Endothelial cell of umbilical vein (primary cell): ENCODE measurements at regions not wholly inside any gene's neighbourhood (a gene's known extent, or its start where the extent isn't known, plus 50 kb on each side); places are given as distances from the start of the nearest gene placed in this dataset.

Experiments
- BruUV-seq: library from RNA; stranded (reverse); fragments of 400-500 nt; replicated peaks from 2 replicates; lab custom pipeline; 2021; lab: Mats Ljungman, UMichigan
- CTCF ChIA-PET: fragments of 300-600, 350-600 bp; sonication (Branson Sonifier 250); formaldehyde crosslinking; loops from one replicate; lab custom pipeline; 2021; ENCODE audit warnings: antibody characterized with exemption, inconsistent platforms; lab: Charles Lee
- POLR2A ChIA-PET: fragments of 300-600, 350-600 bp; sonication (Branson Sonifier 250); formaldehyde crosslinking; loops from one replicate; lab custom pipeline; 2021; ENCODE audit warnings: antibody characterized with exemption, inconsistent platforms; lab: Charles Lee
- DNase-seq: peaks from one replicate; pipeline ENCODE4 v3.0.0-alpha.2; 2011; ENCODE audit warnings: low read depth, low spot score
- FAIRE-seq: peaks from 2 replicates; lab custom pipeline; 2011; peaks lifted over from hg19 to GRCh38; lab: Jason Lieb, UNC
- H2AFZ ChIP-seq: 2 replicates; pipeline ENCODE4 v1.6.0; 2012; ENCODE audit warnings: low read depth, low read length, control low read depth, inconsistent platforms
- H3K27ac ChIP-seq: 2 replicates; pipeline ENCODE4 v1.5.1; 2011; ENCODE audit warnings: low read depth, mild to moderate bottlenecking, control low read depth, low read length, moderate library complexity; ENCODE audit not compliant: insufficient read depth
- H3K27me3 ChIP-seq, 2 experiments: 2 replicates each; pipeline versions ENCODE4 v1.6.0 to v1.6.1; 2011; ENCODE audit warnings: low read length in 2 of 2, mixed read lengths in 1 of 2; ENCODE audit not compliant: control insufficient read depth in 2 of 2, insufficient read depth in 2 of 2
- H3K36me3 ChIP-seq, 2 experiments: 2 replicates in 1 of 2; 3 replicates in 1 of 2; pipeline ENCODE4 v1.5.1; 2011; ENCODE audit warnings: low read length in 2 of 2, mild to moderate bottlenecking in 1 of 2, moderate library complexity in 1 of 2; ENCODE audit not compliant: control insufficient read depth in 2 of 2, insufficient read depth in 2 of 2; ENCODE audit errors: extremely low read depth in 1 of 2
- H3K4me1 ChIP-seq: 3 replicates; pipeline ENCODE4 v1.5.1; 2011; ENCODE audit warnings: mild to moderate bottlenecking, low read length; ENCODE audit not compliant: control insufficient read depth, insufficient read depth; ENCODE audit errors: extremely low read depth
- H3K4me2 ChIP-seq: 2 replicates; pipeline ENCODE4 v1.6.1; 2011; ENCODE audit warnings: low read length, control low read depth, mixed read lengths; ENCODE audit not compliant: insufficient read depth
- H3K4me3 ChIP-seq, 3 experiments: fragments of 200-600 bp in 1 of 3; sonication (generic), shearing (Covaris generic) in 1 of 3; replicated peaks in 1 of 3; 2 replicates each; pipeline ENCODE4 v1.5.1; 2011 to 2016; ENCODE audit warnings: control low read depth in 3 of 3, low read length in 3 of 3, mild to moderate bottlenecking in 2 of 3, inconsistent platforms in 1 of 3, low read depth in 1 of 3, moderate library complexity in 1 of 3; ENCODE audit not compliant: insufficient read depth in 1 of 3
- H3K79me2 ChIP-seq: 2 replicates; pipeline ENCODE4 v1.6.0; 2012; ENCODE audit warnings: low read length, inconsistent platforms; ENCODE audit not compliant: control insufficient read depth, insufficient read depth
- H3K9ac ChIP-seq: replicated peaks from 2 replicates; pipeline ENCODE3; 2011; ENCODE audit warnings: low read length, control low read depth; ENCODE audit not compliant: insufficient read depth; ENCODE audit errors: extremely low read depth
- H3K9me1 ChIP-seq: replicated peaks from 3 replicates; pipeline ENCODE4 v1.6.0; 2011; ENCODE audit warnings: mild to moderate bottlenecking, low read length; ENCODE audit not compliant: control insufficient read depth, insufficient read depth; ENCODE audit errors: extremely low read depth
- H3K9me3 ChIP-seq: replicated peaks from 2 replicates; pipeline ENCODE4 v1.5.1; 2012; ENCODE audit warnings: low read length, inconsistent platforms; ENCODE audit not compliant: control insufficient read depth, insufficient read depth
- H4K20me1 ChIP-seq: replicated peaks from 2 replicates; pipeline ENCODE3; 2011; ENCODE audit warnings: mild to moderate bottlenecking, low read length; ENCODE audit not compliant: control insufficient read depth, insufficient read depth; ENCODE audit errors: extremely low read depth
- CTCF ChIP-seq, 2 donors: IDR thresholded peaks; 1 replicate in 1 of 2; 2 replicates in 1 of 2; pipeline ENCODE4 v1.5.1; 2011; ENCODE audit warnings: low read length in 2 of 2, mild to moderate bottlenecking in 2 of 2, moderate library complexity in 2 of 2, control low read depth in 1 of 2, inconsistent platforms in 1 of 2, low read depth in 1 of 2; ENCODE audit not compliant: insufficient read depth in 1 of 2; ENCODE audit errors: extremely low read depth in 1 of 2
- EZH2 ChIP-seq: IDR thresholded peaks from 2 replicates; pipeline ENCODE4 v1.6.1; 2012; ENCODE audit warnings: borderline replicate concordance, low read depth, mild to moderate bottlenecking, moderate library complexity, low read length, inconsistent platforms; ENCODE audit not compliant: severe bottlenecking
- FOS ChIP-seq: IDR thresholded peaks from 2 replicates; pipeline ENCODE4 v1.6.1; 2011; ENCODE audit warnings: mild to moderate bottlenecking, low read length, moderate library complexity, borderline replicate concordance; ENCODE audit not compliant: insufficient read depth
- GATA2 ChIP-seq: IDR thresholded peaks from 2 replicates; pipeline ENCODE4 v1.7.0; 2011; ENCODE audit warnings: low read depth, mild to moderate bottlenecking, moderate library complexity, mixed read lengths, low read length; ENCODE audit not compliant: insufficient read length, insufficient read depth
- JUN ChIP-seq: IDR thresholded peaks from 2 replicates; pipeline ENCODE4 v1.6.1; 2011; ENCODE audit warnings: borderline replicate concordance, low read depth; ENCODE audit not compliant: insufficient read length, insufficient read depth
- MAX ChIP-seq: IDR thresholded peaks from 2 replicates; pipeline ENCODE4 v1.6.1; 2011; ENCODE audit not compliant: insufficient read depth, insufficient read length
- POLR2A ChIP-seq: IDR thresholded peaks from 2 replicates; pipeline ENCODE4 v1.6.1; 2012; ENCODE audit warnings: low read depth, mild to moderate bottlenecking, control low read depth, low read length
- POLR2AphosphoS5 ChIP-seq: IDR thresholded peaks from 2 replicates; pipeline ENCODE4 v1.6.1; 2012; ENCODE audit warnings: low read depth, mild to moderate bottlenecking, control low read depth, low read length, moderate library complexity; ENCODE audit not compliant: insufficient read depth
- dilution Hi-C: fragments of 300-500 bp; cut with MboI; formaldehyde crosslinking; loops from one replicate; pipeline ENCODE4 v1.15.0; 2019; ENCODE audit warnings: low sequenced_read_pairs; ENCODE audit not compliant: extremely low pct_ligation_motif_present
- intact Hi-C: fragments of 100-400 bp; cut with micrococcal nuclease; formaldehyde crosslinking; loops from one replicate; pipeline ENCODE4 v1.10.0; 2022

- intact Hi-C loops (no loop called here), dilution Hi-C loops (no loop called here)
- no peak overlapping the region for H3K9ac ChIP-seq
- no TSS peak for BruUV-seq
- FAIRE-seq, result no peak
- TF ChIP-seq GATA2 (no peak), FOS (no peak), POLR2AphosphoS5 (no peak), POLR2A (no peak)
- no peaks in the 10 kb centered on the region for H3K9me1 ChIP-seq
- no peaks in the 10 kb centered on the region for H3K36me3 ChIP-seq
- no peak overlapping the region for H3K4me2 ChIP-seq
- no peaks in the 10 kb centered on the region for H3K79me2 ChIP-seq
- DNase-seq, result no peak
- H2AFZ ChIP-seq, result no peak overlapping the region
- POLR2A ChIA-PET, result no interaction called here
- no peak overlapping the region for H3K27ac ChIP-seq
- no peak overlapping the region for H3K4me3 ChIP-seq
- no peaks in the 10 kb centered on the region for H3K27me3 ChIP-seq
- CTCF ChIA-PET, result no interaction called here
- no peaks in the 10 kb centered on the region for H4K20me1 ChIP-seq
- no peaks in the 10 kb centered on the region for H3K9me3 ChIP-seq
- peaks cover 30% of the 10 kb centered on the region for H3K4me1 ChIP-seq
Measured at GRCh38 chr7:116390363-116390762, 109.2 kb upstream of the CAV2 start.

DNA sequence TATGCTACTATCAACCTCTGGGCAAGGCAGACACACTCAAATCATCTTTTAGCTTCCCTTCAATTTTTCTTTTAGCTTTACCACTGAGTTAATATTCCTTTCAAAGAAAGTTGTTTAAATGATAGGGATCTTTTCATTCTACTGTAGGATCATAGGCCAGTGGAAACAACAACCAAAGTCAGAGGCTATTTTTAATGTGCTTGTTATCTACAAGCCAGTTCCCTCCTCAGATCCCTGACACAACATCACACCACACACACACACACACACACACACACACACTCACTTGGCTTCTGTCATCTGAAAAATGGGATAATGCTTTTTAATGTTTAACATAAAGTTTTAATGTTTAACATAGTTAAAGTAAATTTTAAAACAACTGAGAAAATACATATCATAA lies 106.7 kb upstream of the CAV2 start:
- H3K79me2 ChIP-seq, result no peaks in the 10 kb centered on the region
- no peak for TF ChIP-seq EZH2
- no peak for TF ChIP-seq POLR2A
- no peak for TF ChIP-seq POLR2AphosphoS5
- no peak for TF ChIP-seq CTCF (IDR thresholded peaks at IDR 0.05; ENCODE audit: extremely low read depth in 1 of 2, insufficient read depth in 1 of 2, low read depth in 1 of 2, low read length in 2 of 2)
- no peak for TF ChIP-seq GATA2
- TF ChIP-seq MAX, result no peak
- no peak for TF ChIP-seq JUN
- TF ChIP-seq FOS, result no peak
- no peaks in the 10 kb centered on the region for H3K9me1 ChIP-seq
- no TSS peak for BruUV-seq
- no peak overlapping the region for H2AFZ ChIP-seq
- no peak for FAIRE-seq
- CTCF ChIA-PET, result interaction anchor here (1.4 to 2.0 kb wide), 2 partner anchors 9 to 33 kb away, joined by 3 to 6 read pairs; no protein-coding TSS in a partner anchor
- dilution Hi-C loops, result no loop called here
- H3K9ac ChIP-seq, result no peak overlapping the region
- H3K9me3 ChIP-seq, result no peaks in the 10 kb centered on the region
- peak overlapping the region; percentile 50 for H3K27ac ChIP-seq
- no peaks in the 10 kb centered on the region for H4K20me1 ChIP-seq
- POLR2A ChIA-PET, result no interaction called here
- peaks cover 38% of the 10 kb centered on the region for H3K4me1 ChIP-seq
- peak; percentile 60 for DNase-seq
- no peak overlapping the region for H3K4me3 ChIP-seq
- H3K36me3 ChIP-seq, result no peaks in the 10 kb centered on the region
- intact Hi-C loops, result no loop called here
- no peaks in the 10 kb centered on the region for H3K27me3 ChIP-seq
- no peak overlapping the region for H3K4me2 ChIP-seq
